ENCODE measurements at regions not wholly inside any gene's neighbourhood (a gene's known extent, or its start where the extent isn't known, plus 50 kb on each side); places are given as distances from the start of the nearest gene placed in this dataset.
A peak's percentile ranks its signal among the peaks of the same experiment; 100 is the strongest.

GRCh38 chr1:79198832-79199231 is 192.3 kb upstream of the ADGRL4 start:
- no peak overlapping the region for H3K4me3 ChIP-seq (replicated peaks; ENCODE audit: low read depth, low read length)
- H3K36me3 ChIP-seq (ENCODE audit: control insufficient read depth, insufficient read depth, low read length), result no peaks in the 10 kb centered on the region
- TF ChIP-seq CTCF (IDR thresholded peaks at IDR 0.05; ENCODE audit: insufficient read depth, low read length, poor library complexity, severe bottlenecking), result no peak
- no peaks in the 10 kb centered on the region for H3K27me3 ChIP-seq (replicated peaks; ENCODE audit: control insufficient read depth, insufficient read depth, low read length)
- no peak for DNase-seq (ENCODE audit: extremely low read depth, insufficient read length)

GRCh38 chr1:79197421-79197820 is 190.9 kb upstream of the ADGRL4 start:
- H3K27me3 ChIP-seq (replicated peaks; ENCODE audit: control insufficient read depth, insufficient read depth, low read length), result no peaks in the 10 kb centered on the region
- H3K36me3 ChIP-seq (ENCODE audit: control insufficient read depth, insufficient read depth, low read length), result no peaks in the 10 kb centered on the region
- TF ChIP-seq CTCF (IDR thresholded peaks at IDR 0.05; ENCODE audit: insufficient read depth, low read length, poor library complexity, severe bottlenecking), result peak; percentile 8
- H3K4me3 ChIP-seq (replicated peaks; ENCODE audit: low read depth, low read length), result no peak overlapping the region
- no peak for DNase-seq (ENCODE audit: extremely low read depth, insufficient read length)

GRCh38 chr1:79196211-79196610 is 189.7 kb upstream of the ADGRL4 start:
- H3K36me3 ChIP-seq (ENCODE audit: control insufficient read depth, insufficient read depth, low read length), result no peaks in the 10 kb centered on the region
- TF ChIP-seq CTCF (IDR thresholded peaks at IDR 0.05; ENCODE audit: insufficient read depth, low read length, poor library complexity, severe bottlenecking), result no peak

GRCh38 chr1:79193211-79194079 is 186.9 kb upstream of the ADGRL4 start:
- no peaks in the 10 kb centered on the region for H3K36me3 ChIP-seq (ENCODE audit: control insufficient read depth, insufficient read depth, low read length)
- no peak for TF ChIP-seq CTCF (IDR thresholded peaks at IDR 0.05; ENCODE audit: insufficient read depth, low read length, poor library complexity, severe bottlenecking)
- H3K4me3 ChIP-seq (replicated peaks; ENCODE audit: low read depth, low read length), result no peak overlapping the region
- H3K27me3 ChIP-seq (replicated peaks; ENCODE audit: control insufficient read depth, insufficient read depth, low read length), result no peaks in the 10 kb centered on the region
- peak; percentile 35 for DNase-seq (ENCODE audit: extremely low read depth, insufficient read length)

More at GRCh38 chr1:79196211-79196610, 189.7 kb upstream of the ADGRL4 start:
- no peak overlapping the region for H3K4me3 ChIP-seq (replicated peaks; ENCODE audit: low read depth, low read length)
- H3K27me3 ChIP-seq (replicated peaks; ENCODE audit: control insufficient read depth, insufficient read depth, low read length), result no peaks in the 10 kb centered on the region
- DNase-seq (ENCODE audit: extremely low read depth, insufficient read length), result no peak

GRCh38 chr1:79190074-79190473 is 183.5 kb upstream of the ADGRL4 start:
- Histone ChIP-seq H3K36me3 (ENCODE audit: control insufficient read depth, insufficient read depth, low read length) (no peaks in the 10 kb centered on the region), H3K4me3 (replicated peaks; ENCODE audit: low read depth, low read length) (no peak overlapping the region), H3K27me3 (replicated peaks; ENCODE audit: control insufficient read depth, insufficient read depth, low read length) (no peaks in the 10 kb centered on the region)
- TF ChIP-seq CTCF (IDR thresholded peaks at IDR 0.05; ENCODE audit: insufficient read depth, low read length, poor library complexity, severe bottlenecking), result no peak
- peak; percentile 8 for DNase-seq (ENCODE audit: extremely low read depth, insufficient read length)

Measured in GM06990 (cell line).